ENCODE measurements at regions not wholly inside any gene's neighbourhood (a gene's known extent, or its start where the extent isn't known, plus 50 kb on each side); places are given as distances from the start of the nearest gene placed in this dataset.

- peak; percentile 56 to 71 (median 67) for TF ChIP-seq CTCF (IDR thresholded peaks at IDR 0.05)
- TF ChIP-seq POLR2A (IDR thresholded peaks at IDR 0.05) = no peak
Observed at GRCh38 chr10:4767033-4767814, 58.8 kb upstream of the AKR1E2 start.

All from testis (tissue), 2 donors.